Adrenal gland (tissue), 9 donors: ENCODE measurements at regions not wholly inside any gene's neighbourhood (a gene's known extent, or its start where the extent isn't known, plus 50 kb on each side); places are given as distances from the start of the nearest gene placed in this dataset.

Experiments used
- DNase-seq, 7 donors: peaks; one replicate each; pipeline ENCODE4 v3.0.0-alpha.2; 2019 to 2020
- H3K27ac ChIP-seq, 5 donors: fragments of 200-600 bp; sonication (generic) in 4 of 5; 1 replicate in 3 of 5; 2 replicates in 2 of 5; pipeline versions ENCODE4 v1.5.1 to v1.8.0; 2016 to 2020; ENCODE audit warnings: mild to moderate bottlenecking in 1 of 5
- H3K27me3 ChIP-seq: fragments of 200-600 bp; 2 replicates; pipeline ENCODE4 v1.8.0; 2021
- H3K36me3 ChIP-seq, 2 donors: fragments of 200-600 bp; replicated peaks in 1 of 2; 1 replicate in 1 of 2; 2 replicates in 1 of 2; pipeline versions ENCODE4 v1.5.1 to v1.8.0; 2018 to 2022
- H3K4me1 ChIP-seq, 2 donors: fragments of 200-600 bp; replicated peaks in 1 of 2; 1 replicate in 1 of 2; 2 replicates in 1 of 2; pipeline versions ENCODE4 v1.5.1 to v1.8.0; 2018 to 2021
- H3K4me3 ChIP-seq, 4 donors: fragments of 200-600 bp; sonication (generic) in 3 of 4; one replicate each; pipeline ENCODE4 v1.5.1; 2016 to 2018
- H3K9me3 ChIP-seq, 3 donors: fragments of 200-600 bp; sonication (generic) in 1 of 3; replicated peaks in 1 of 3; 1 replicate in 2 of 3; 2 replicates in 1 of 3; pipeline versions ENCODE4 v1.5.1 to v1.8.0; 2016 to 2021
- POLR2A ChIP-seq, 2 donors: fragments of 450-650 bp; IDR thresholded peaks; one replicate each; pipeline ENCODE4 v1.6.1; 2017; ENCODE audit warnings: antibody characterized with exemption in 2 of 2, mild to moderate bottlenecking in 2 of 2, moderate library complexity in 1 of 2
- WGBS, 4 donors: extraction: QIAGEN DNeasy Blood & Tissue Kit in 2 of 4; methylation state at CpG; one replicate each; pipeline versions ENCODE4 v1.1.5 to v1.1.7; 2013 to 2017; 5-methylcytosine and 5-hydroxymethylcytosine counted together
- intact Hi-C, 2 donors: fragments of 100-400 bp; cut with DNase I; formaldehyde crosslinking; loops; one replicate each; pipeline versions ENCODE4 v1.14.1 to v1.15.0; 2022 to 2023
- TF ChIP-seq, protein P1 (sequence below), 6 experiments: fragments of 450-650 bp in 4 of 6; fragments of 200-600 bp in 2 of 6; sonication (generic) in 1 of 6; IDR thresholded peaks; 1 replicate in 5 of 6; 2 replicates in 1 of 6; pipeline versions ENCODE4 v1.5.1 to v1.8.0; 2016 to 2021; ENCODE audit warnings: antibody characterized with exemption in 6 of 6, mild to moderate bottlenecking in 2 of 6, moderate library complexity in 1 of 6
- donor health status: healthy with polysubstance abuse.
- donor health status: Bipolar disorder and iron deficiency.
- donor health status: DM: yes; HTN: yes; CAD: no.
- donor health status: DM: no; HTN: no; CAD: no.
- donor health status: DM: no; HTN: no; CAD: no.

DNA sequence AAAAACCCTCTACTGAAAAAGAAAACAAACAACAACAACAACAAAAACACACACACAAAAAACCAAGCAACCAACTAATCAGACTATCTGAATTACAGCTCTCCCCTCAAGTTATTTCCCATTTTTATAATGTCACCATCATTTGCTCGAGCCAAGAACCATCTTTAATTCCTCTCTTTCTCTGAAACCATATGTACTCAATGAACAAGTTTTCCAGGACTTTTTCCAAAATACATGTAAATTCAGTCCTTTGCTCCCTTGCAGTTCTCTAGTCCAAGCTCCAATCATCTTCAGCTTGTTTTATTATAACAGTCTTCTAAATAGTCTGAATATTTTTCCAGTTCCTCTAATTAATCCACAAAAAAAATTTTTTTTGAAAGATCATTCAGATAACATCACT, 506.0 kb downstream of the NXPH1 start:
- intact Hi-C loops = no loop called here
- H3K36me3 ChIP-seq = no peaks in the 10 kb centered on the region
- H3K27me3 ChIP-seq = no peaks in the 10 kb centered on the region
- no peak for TF ChIP-seq POLR2A (IDR thresholded peaks at IDR 0.05)
- TF ChIP-seq, protein P1, sequence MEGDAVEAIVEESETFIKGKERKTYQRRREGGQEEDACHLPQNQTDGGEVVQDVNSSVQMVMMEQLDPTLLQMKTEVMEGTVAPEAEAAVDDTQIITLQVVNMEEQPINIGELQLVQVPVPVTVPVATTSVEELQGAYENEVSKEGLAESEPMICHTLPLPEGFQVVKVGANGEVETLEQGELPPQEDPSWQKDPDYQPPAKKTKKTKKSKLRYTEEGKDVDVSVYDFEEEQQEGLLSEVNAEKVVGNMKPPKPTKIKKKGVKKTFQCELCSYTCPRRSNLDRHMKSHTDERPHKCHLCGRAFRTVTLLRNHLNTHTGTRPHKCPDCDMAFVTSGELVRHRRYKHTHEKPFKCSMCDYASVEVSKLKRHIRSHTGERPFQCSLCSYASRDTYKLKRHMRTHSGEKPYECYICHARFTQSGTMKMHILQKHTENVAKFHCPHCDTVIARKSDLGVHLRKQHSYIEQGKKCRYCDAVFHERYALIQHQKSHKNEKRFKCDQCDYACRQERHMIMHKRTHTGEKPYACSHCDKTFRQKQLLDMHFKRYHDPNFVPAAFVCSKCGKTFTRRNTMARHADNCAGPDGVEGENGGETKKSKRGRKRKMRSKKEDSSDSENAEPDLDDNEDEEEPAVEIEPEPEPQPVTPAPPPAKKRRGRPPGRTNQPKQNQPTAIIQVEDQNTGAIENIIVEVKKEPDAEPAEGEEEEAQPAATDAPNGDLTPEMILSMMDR (IDR thresholded peaks at IDR 0.05) = no peak
- H3K4me1 ChIP-seq = no peaks in the 10 kb centered on the region
- H3K4me3 ChIP-seq = no peak overlapping the region
- H3K9me3 ChIP-seq = no peaks in the 10 kb centered on the region
- no peak overlapping the region for H3K27ac ChIP-seq
- no peak for DNase-seq
- 66 to 75% (median 70%) methylated on average over 1 of the region's 1 CpG for WGBS, 4 donors

DNA sequence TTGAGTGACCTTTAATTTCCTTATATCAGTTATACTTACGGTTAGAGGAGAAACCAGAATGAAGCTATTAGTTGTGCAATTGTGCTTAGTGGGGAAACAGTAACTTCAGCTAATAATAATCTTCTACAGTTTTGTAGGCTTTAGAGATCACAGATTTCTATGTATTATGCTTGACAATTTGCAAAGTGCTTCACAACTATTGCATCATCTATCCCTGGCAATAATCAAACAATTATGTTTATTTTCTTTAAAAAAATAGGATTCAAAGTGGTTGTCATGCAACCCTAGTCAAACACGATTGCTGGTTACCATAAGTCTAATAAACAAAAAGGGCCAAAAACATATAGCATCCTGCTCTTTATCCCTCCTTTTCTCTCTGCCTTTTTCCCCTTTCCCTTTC, 530.3 kb downstream of the NXPH1 start:
- Histone ChIP-seq H3K36me3 (no peaks in the 10 kb centered on the region), H3K4me3 (no peak overlapping the region), H3K4me1 (no peaks in the 10 kb centered on the region), H3K27me3 (no peaks in the 10 kb centered on the region), H3K9me3 (no peaks in the 10 kb centered on the region), H3K27ac (no peak overlapping the region)
- TF ChIP-seq, protein P1 (IDR thresholded peaks at IDR 0.05) = no peak
- WGBS, 4 donors = 73 to 83% (median 77%) methylated on average over 2 of the region's 2 CpGs
- DNase-seq = no peak
- intact Hi-C loops = no loop called here

DNA sequence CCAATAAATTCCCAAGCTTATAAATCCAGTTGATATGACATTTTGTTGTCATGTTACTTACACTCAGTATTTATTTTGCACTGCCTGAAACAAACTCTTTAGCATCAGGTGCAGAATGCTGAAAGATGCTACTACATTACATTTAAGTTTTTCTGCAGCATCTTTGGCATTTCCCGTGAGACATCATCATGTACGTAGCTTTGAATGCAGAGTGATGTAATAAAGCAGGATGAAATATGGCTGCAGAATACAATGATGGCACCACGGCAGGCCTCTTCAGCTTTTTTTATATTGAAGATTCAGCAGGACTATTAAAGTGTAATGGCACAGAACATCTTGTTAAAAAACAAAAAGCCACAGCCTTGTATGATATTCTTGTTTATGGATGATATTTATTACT, 531.8 kb downstream of the NXPH1 start:
- intact Hi-C loops = no loop called here
- no peaks in the 10 kb centered on the region for H3K36me3 ChIP-seq
- 72 to 84% (median 81%) methylated on average over 3 of the region's 3 CpGs for WGBS, 4 donors
- TF ChIP-seq, protein P1 (IDR thresholded peaks at IDR 0.05) = no peak
- no peak for TF ChIP-seq POLR2A (IDR thresholded peaks at IDR 0.05)
- DNase-seq = no peak
- H3K9me3 ChIP-seq = no peaks in the 10 kb centered on the region
- H3K4me1 ChIP-seq = no peaks in the 10 kb centered on the region
- H3K27ac ChIP-seq = no peak overlapping the region
- no peak overlapping the region for H3K4me3 ChIP-seq
- no peaks in the 10 kb centered on the region for H3K27me3 ChIP-seq

DNA sequence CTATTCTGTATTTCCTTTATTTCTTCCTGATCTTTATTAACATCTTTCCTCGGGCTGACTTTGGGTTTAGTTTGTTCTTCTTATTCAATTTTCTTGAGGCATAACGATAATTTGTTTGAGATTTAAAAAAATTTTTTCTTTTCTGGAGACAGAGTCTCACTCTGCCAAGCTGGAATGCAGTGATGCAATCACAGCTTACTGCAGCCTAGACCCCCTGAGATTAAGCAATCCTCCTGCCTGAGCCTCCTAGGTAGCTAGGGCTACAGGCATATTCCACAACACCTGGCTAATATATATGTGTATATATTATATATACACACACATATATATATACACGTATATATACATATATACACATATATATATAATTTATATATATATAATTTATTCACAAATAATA, 540.2 kb downstream of the NXPH1 start:
- Histone ChIP-seq H3K27me3 (no peaks in the 10 kb centered on the region), H3K4me1 (no peaks in the 10 kb centered on the region), H3K9me3 (no peaks in the 10 kb centered on the region), H3K4me3 (no peak overlapping the region), H3K36me3 (no peaks in the 10 kb centered on the region), H3K27ac (no peak overlapping the region)
- no peak for DNase-seq
- TF ChIP-seq, protein P1 (IDR thresholded peaks at IDR 0.05) = no peak
- no peak for TF ChIP-seq POLR2A (IDR thresholded peaks at IDR 0.05)
- intact Hi-C loops = no loop called here
- 53 to 78% (median 70%) methylated on average over 3 of the region's 3 CpGs for WGBS, 4 donors
